Osteoblast (primary cell): ENCODE measurements at regions not wholly inside any gene's neighbourhood (a gene's known extent, or its start where the extent isn't known, plus 50 kb on each side); places are given as distances from the start of the nearest gene placed in this dataset.

ENCODE experiments used
- DNase-seq: peaks from one replicate; pipeline ENCODE4 v3.0.0; 2011; ENCODE audit warnings: low spot score, mixed read lengths; ENCODE audit not compliant: insufficient read length; ENCODE audit errors: missing footprints
- H2AFZ ChIP-seq: 2 replicates; pipeline ENCODE4 v1.6.0; 2011; ENCODE audit warnings: mild to moderate bottlenecking, low read length
- H3K27ac ChIP-seq: 2 replicates; pipeline ENCODE4 v1.5.1; 2011; ENCODE audit warnings: mild to moderate bottlenecking, low read depth, low read length, moderate library complexity
- H3K27me3 ChIP-seq: 2 replicates; pipeline ENCODE4 v1.6.0; 2012; ENCODE audit warnings: mild to moderate bottlenecking, control low read depth, inconsistent platforms, low read length, moderate library complexity; ENCODE audit not compliant: insufficient read depth
- H3K36me3 ChIP-seq: 2 replicates; pipeline ENCODE4 v1.5.1; 2011; ENCODE audit warnings: mild to moderate bottlenecking, low read length, control low read depth, moderate library complexity; ENCODE audit not compliant: insufficient read depth
- H3K4me1 ChIP-seq: 2 replicates; pipeline ENCODE4 v1.5.1; 2011; ENCODE audit warnings: mild to moderate bottlenecking, low read length, control low read depth, moderate library complexity; ENCODE audit not compliant: insufficient read depth
- H3K4me2 ChIP-seq: 2 replicates; pipeline ENCODE4 v1.6.0; 2011; ENCODE audit warnings: mild to moderate bottlenecking, low read length; ENCODE audit not compliant: insufficient read depth
- H3K4me3 ChIP-seq: fragments of 200-600 bp; sonication (generic); 3 replicates; pipeline ENCODE4 v1.5.1; 2012; ENCODE audit warnings: mild to moderate bottlenecking, low read length, inconsistent platforms; ENCODE audit not compliant: insufficient read depth
- H3K79me2 ChIP-seq: 2 replicates; pipeline ENCODE4 v1.6.0; 2012; ENCODE audit warnings: mild to moderate bottlenecking, low read length, control low read depth, inconsistent platforms; ENCODE audit not compliant: insufficient read depth
- H3K9me3 ChIP-seq: 2 replicates; pipeline ENCODE4 v1.5.1; 2011; ENCODE audit warnings: low read depth, low read length, control low read depth
- H4K20me1 ChIP-seq: 2 replicates; pipeline ENCODE4 v1.6.0; 2012; ENCODE audit warnings: mild to moderate bottlenecking, low read length, control low read depth; ENCODE audit not compliant: insufficient read depth
- CTCF ChIP-seq: IDR thresholded peaks from 2 replicates; pipeline ENCODE4 v1.5.1; 2011; ENCODE audit warnings: mild to moderate bottlenecking, low read depth, low read length, moderate library complexity; ENCODE audit errors: extremely low read depth

- H3K27me3 ChIP-seq = no peaks in the 10 kb centered on the region
- no peak overlapping the region for H3K4me2 ChIP-seq
- no peaks in the 10 kb centered on the region for H3K9me3 ChIP-seq
- no peak overlapping the region for H2AFZ ChIP-seq
- TF ChIP-seq CTCF = no peak
- no peaks in the 10 kb centered on the region for H4K20me1 ChIP-seq
- H3K36me3 ChIP-seq = no peaks in the 10 kb centered on the region
- H3K4me3 ChIP-seq = no peak overlapping the region
- no peak overlapping the region for H3K27ac ChIP-seq
- no peaks in the 10 kb centered on the region for H3K79me2 ChIP-seq
- no peaks in the 10 kb centered on the region for H3K4me1 ChIP-seq
- no peak for DNase-seq
Observed at GRCh38 chr3:13718000-13718399, 161.9 kb downstream of the WNT7A start.

- H3K4me2 ChIP-seq = no peak overlapping the region
- no peak overlapping the region for H3K4me3 ChIP-seq
- H3K27me3 ChIP-seq = no peaks in the 10 kb centered on the region
- H2AFZ ChIP-seq = no peak overlapping the region
- no peaks in the 10 kb centered on the region for H3K4me1 ChIP-seq
- DNase-seq = no peak
- no peaks in the 10 kb centered on the region for H3K36me3 ChIP-seq
- H3K9me3 ChIP-seq = no peaks in the 10 kb centered on the region
- no peak for TF ChIP-seq CTCF
- H4K20me1 ChIP-seq = no peaks in the 10 kb centered on the region
- H3K79me2 ChIP-seq = no peaks in the 10 kb centered on the region
- H3K27ac ChIP-seq = no peak overlapping the region
Observed at GRCh38 chr3:13717222-13717895, 162.5 kb downstream of the WNT7A start.

GRCh38 chr3:13716540-13717221, 163.2 kb downstream of the WNT7A start:
- H3K4me2 ChIP-seq = no peak overlapping the region
- no peak overlapping the region for H3K27ac ChIP-seq
- DNase-seq = no peak
- TF ChIP-seq CTCF = no peak
- no peaks in the 10 kb centered on the region for H3K79me2 ChIP-seq
- no peaks in the 10 kb centered on the region for H3K9me3 ChIP-seq
- H2AFZ ChIP-seq = no peak overlapping the region
- H3K4me3 ChIP-seq = no peak overlapping the region
- no peaks in the 10 kb centered on the region for H3K27me3 ChIP-seq
- H4K20me1 ChIP-seq = no peaks in the 10 kb centered on the region
- no peaks in the 10 kb centered on the region for H3K4me1 ChIP-seq
- no peaks in the 10 kb centered on the region for H3K36me3 ChIP-seq

- Histone ChIP-seq H2AFZ (no peak overlapping the region), H3K79me2 (no peaks in the 10 kb centered on the region), H3K27me3 (no peaks in the 10 kb centered on the region), H3K36me3 (no peaks in the 10 kb centered on the region), H3K4me1 (no peaks in the 10 kb centered on the region), H3K9me3 (no peaks in the 10 kb centered on the region), H3K4me3 (no peak overlapping the region), H3K4me2 (no peak overlapping the region), H3K27ac (no peak overlapping the region), H4K20me1 (no peaks in the 10 kb centered on the region)
- DNase-seq = no peak
- TF ChIP-seq CTCF = no peak
Observed at GRCh38 chr3:13715961-13716360, 163.9 kb downstream of the WNT7A start.
